Endothelial cell of umbilical vein (primary cell): ENCODE measurements at regions not wholly inside any gene's neighbourhood (a gene's known extent, or its start where the extent isn't known, plus 50 kb on each side); places are given as distances from the start of the nearest gene placed in this dataset.

Experiments
- BruUV-seq: library from RNA; stranded (reverse); fragments of 400-500 nt; replicated peaks from 2 replicates; lab custom pipeline; 2021; lab: Mats Ljungman, UMichigan
- CTCF ChIA-PET: fragments of 300-600, 350-600 bp; sonication (Branson Sonifier 250); formaldehyde crosslinking; loops from one replicate; lab custom pipeline; 2021; ENCODE audit warnings: antibody characterized with exemption, inconsistent platforms; lab: Charles Lee
- POLR2A ChIA-PET: fragments of 300-600, 350-600 bp; sonication (Branson Sonifier 250); formaldehyde crosslinking; loops from one replicate; lab custom pipeline; 2021; ENCODE audit warnings: antibody characterized with exemption, inconsistent platforms; lab: Charles Lee
- DNase-seq: peaks from one replicate; pipeline ENCODE4 v3.0.0-alpha.2; 2011; ENCODE audit warnings: low read depth, low spot score
- FAIRE-seq: peaks from 2 replicates; lab custom pipeline; 2011; peaks lifted over from hg19 to GRCh38; lab: Jason Lieb, UNC
- H2AFZ ChIP-seq: 2 replicates; pipeline ENCODE4 v1.6.0; 2012; ENCODE audit warnings: low read depth, low read length, control low read depth, inconsistent platforms
- H3K27ac ChIP-seq: 2 replicates; pipeline ENCODE4 v1.5.1; 2011; ENCODE audit warnings: low read depth, mild to moderate bottlenecking, control low read depth, low read length, moderate library complexity; ENCODE audit not compliant: insufficient read depth
- H3K27me3 ChIP-seq, 2 experiments: 2 replicates each; pipeline versions ENCODE4 v1.6.0 to v1.6.1; 2011; ENCODE audit warnings: low read length in 2 of 2, mixed read lengths in 1 of 2; ENCODE audit not compliant: control insufficient read depth in 2 of 2, insufficient read depth in 2 of 2
- H3K36me3 ChIP-seq, 2 experiments: 2 replicates in 1 of 2; 3 replicates in 1 of 2; pipeline ENCODE4 v1.5.1; 2011; ENCODE audit warnings: low read length in 2 of 2, mild to moderate bottlenecking in 1 of 2, moderate library complexity in 1 of 2; ENCODE audit not compliant: control insufficient read depth in 2 of 2, insufficient read depth in 2 of 2; ENCODE audit errors: extremely low read depth in 1 of 2
- H3K4me1 ChIP-seq: 3 replicates; pipeline ENCODE4 v1.5.1; 2011; ENCODE audit warnings: mild to moderate bottlenecking, low read length; ENCODE audit not compliant: control insufficient read depth, insufficient read depth; ENCODE audit errors: extremely low read depth
- H3K4me2 ChIP-seq: 2 replicates; pipeline ENCODE4 v1.6.1; 2011; ENCODE audit warnings: low read length, control low read depth, mixed read lengths; ENCODE audit not compliant: insufficient read depth
- H3K4me3 ChIP-seq, 3 experiments: fragments of 200-600 bp in 1 of 3; sonication (generic), shearing (Covaris generic) in 1 of 3; replicated peaks in 1 of 3; 2 replicates each; pipeline ENCODE4 v1.5.1; 2011 to 2016; ENCODE audit warnings: control low read depth in 3 of 3, low read length in 3 of 3, mild to moderate bottlenecking in 2 of 3, inconsistent platforms in 1 of 3, low read depth in 1 of 3, moderate library complexity in 1 of 3; ENCODE audit not compliant: insufficient read depth in 1 of 3
- H3K79me2 ChIP-seq: 2 replicates; pipeline ENCODE4 v1.6.0; 2012; ENCODE audit warnings: low read length, inconsistent platforms; ENCODE audit not compliant: control insufficient read depth, insufficient read depth
- H3K9ac ChIP-seq: replicated peaks from 2 replicates; pipeline ENCODE3; 2011; ENCODE audit warnings: low read length, control low read depth; ENCODE audit not compliant: insufficient read depth; ENCODE audit errors: extremely low read depth
- H3K9me1 ChIP-seq: replicated peaks from 3 replicates; pipeline ENCODE4 v1.6.0; 2011; ENCODE audit warnings: mild to moderate bottlenecking, low read length; ENCODE audit not compliant: control insufficient read depth, insufficient read depth; ENCODE audit errors: extremely low read depth
- H3K9me3 ChIP-seq: replicated peaks from 2 replicates; pipeline ENCODE4 v1.5.1; 2012; ENCODE audit warnings: low read length, inconsistent platforms; ENCODE audit not compliant: control insufficient read depth, insufficient read depth
- H4K20me1 ChIP-seq: replicated peaks from 2 replicates; pipeline ENCODE3; 2011; ENCODE audit warnings: mild to moderate bottlenecking, low read length; ENCODE audit not compliant: control insufficient read depth, insufficient read depth; ENCODE audit errors: extremely low read depth
- CTCF ChIP-seq, 2 donors: IDR thresholded peaks; 1 replicate in 1 of 2; 2 replicates in 1 of 2; pipeline ENCODE4 v1.5.1; 2011; ENCODE audit warnings: low read length in 2 of 2, mild to moderate bottlenecking in 2 of 2, moderate library complexity in 2 of 2, control low read depth in 1 of 2, inconsistent platforms in 1 of 2, low read depth in 1 of 2; ENCODE audit not compliant: insufficient read depth in 1 of 2; ENCODE audit errors: extremely low read depth in 1 of 2
- EZH2 ChIP-seq: IDR thresholded peaks from 2 replicates; pipeline ENCODE4 v1.6.1; 2012; ENCODE audit warnings: borderline replicate concordance, low read depth, mild to moderate bottlenecking, moderate library complexity, low read length, inconsistent platforms; ENCODE audit not compliant: severe bottlenecking
- FOS ChIP-seq: IDR thresholded peaks from 2 replicates; pipeline ENCODE4 v1.6.1; 2011; ENCODE audit warnings: mild to moderate bottlenecking, low read length, moderate library complexity, borderline replicate concordance; ENCODE audit not compliant: insufficient read depth
- GATA2 ChIP-seq: IDR thresholded peaks from 2 replicates; pipeline ENCODE4 v1.7.0; 2011; ENCODE audit warnings: low read depth, mild to moderate bottlenecking, moderate library complexity, mixed read lengths, low read length; ENCODE audit not compliant: insufficient read length, insufficient read depth
- JUN ChIP-seq: IDR thresholded peaks from 2 replicates; pipeline ENCODE4 v1.6.1; 2011; ENCODE audit warnings: borderline replicate concordance, low read depth; ENCODE audit not compliant: insufficient read length, insufficient read depth
- MAX ChIP-seq: IDR thresholded peaks from 2 replicates; pipeline ENCODE4 v1.6.1; 2011; ENCODE audit not compliant: insufficient read depth, insufficient read length
- MYC ChIP-seq: IDR thresholded peaks from one replicate; pipeline ENCODE4 v1.6.1; 2011; ENCODE audit warnings: mild to moderate bottlenecking, low read depth, low read length
- POLR2A ChIP-seq: IDR thresholded peaks from 2 replicates; pipeline ENCODE4 v1.6.1; 2012; ENCODE audit warnings: low read depth, mild to moderate bottlenecking, control low read depth, low read length
- POLR2AphosphoS5 ChIP-seq: IDR thresholded peaks from 2 replicates; pipeline ENCODE4 v1.6.1; 2012; ENCODE audit warnings: low read depth, mild to moderate bottlenecking, control low read depth, low read length, moderate library complexity; ENCODE audit not compliant: insufficient read depth
- dilution Hi-C: fragments of 300-500 bp; cut with MboI; formaldehyde crosslinking; loops from one replicate; pipeline ENCODE4 v1.15.0; 2019; ENCODE audit warnings: low sequenced_read_pairs; ENCODE audit not compliant: extremely low pct_ligation_motif_present
- intact Hi-C: fragments of 100-400 bp; cut with micrococcal nuclease; formaldehyde crosslinking; loops from one replicate; pipeline ENCODE4 v1.10.0; 2022

- intact Hi-C loops, result no loop called here
- no peaks in the 10 kb centered on the region for H3K27me3 ChIP-seq
- H2AFZ ChIP-seq, result no peak overlapping the region
- H3K9me1 ChIP-seq, result no peaks in the 10 kb centered on the region
- BruUV-seq, result no TSS peak
- H3K79me2 ChIP-seq, result no peaks in the 10 kb centered on the region
- DNase-seq, result no peak
- TF ChIP-seq MYC, result no peak
- TF ChIP-seq GATA2, result no peak
- no peak for TF ChIP-seq FOS
- TF ChIP-seq MAX, result no peak
- TF ChIP-seq JUN, result no peak
- TF ChIP-seq EZH2, result no peak
- TF ChIP-seq CTCF (IDR thresholded peaks at IDR 0.05; ENCODE audit: extremely low read depth in 1 of 2, insufficient read depth in 1 of 2, low read depth in 1 of 2, low read length in 2 of 2), result no peak
- TF ChIP-seq POLR2A, result no peak
- TF ChIP-seq POLR2AphosphoS5, result no peak
- no peaks in the 10 kb centered on the region for H3K9me3 ChIP-seq
- no peak for FAIRE-seq
- no peaks in the 10 kb centered on the region for H4K20me1 ChIP-seq
- H3K9ac ChIP-seq, result no peak overlapping the region
- no peaks in the 10 kb centered on the region for H3K36me3 ChIP-seq
- POLR2A ChIA-PET, result no interaction called here
- dilution Hi-C loops, result no loop called here
- H3K4me2 ChIP-seq, result no peak overlapping the region
- H3K27ac ChIP-seq, result no peak overlapping the region
- no peak overlapping the region for H3K4me3 ChIP-seq
- CTCF ChIA-PET, result no interaction called here
- no peaks in the 10 kb centered on the region for H3K4me1 ChIP-seq
Observed at GRCh38 chr10:84826704-84827103, 498.3 kb downstream of the CCSER2 start.
